ENCODE measurements at regions not wholly inside any gene's neighbourhood (a gene's known extent, or its start where the extent isn't known, plus 50 kb on each side); places are given as distances from the start of the nearest gene placed in this dataset.

GRCh38 chr5:92513067-92513466 lies 1068.0 kb downstream of the NR2F1-AS1 start:
- Histone ChIP-seq H3K27me3 (ENCODE audit: control insufficient read depth, insufficient read depth, low read length) (no peaks in the 10 kb centered on the region), H3K36me3 (ENCODE audit: control insufficient read depth, insufficient read depth, low read length) (no peaks in the 10 kb centered on the region), H3K27ac (ENCODE audit: low read length) (no peak overlapping the region), H3K9me3 (ENCODE audit: control insufficient read depth, insufficient read depth, low read depth, low read length) (peaks cover 16% of the 10 kb centered on the region; the same call in 1 of the 2 replicates), H3K4me1 (ENCODE audit: control insufficient read depth, insufficient read depth, low read length) (no peaks in the 10 kb centered on the region), H3K4me3 (ENCODE audit: low read depth in 2 of 2, low read length in 2 of 2) (no peak overlapping the region)
- CTCF ChIA-PET, result no interaction called here
- DNase-seq (ENCODE audit: low read depth, low spot score) (no peak), ATAC-seq (no peak)
- no TSS peak for BruUV-seq (replicated peaks)
- intact Hi-C loops (cut with micrococcal nuclease; ENCODE audit: unreplicated experiment), result no loop called here
- POLR2A ChIA-PET, result no interaction called here
- in situ Hi-C loops (cut with HindIII; ENCODE audit: low pct_unique_long_range_greater_than_20kb, low sequenced_read_pairs), result no loop called here
- no peak for TF ChIP-seq SIN3A (IDR thresholded peaks at IDR 0.05; ENCODE audit: borderline replicate concordance, insufficient read depth, low read depth, low read length)
- TF ChIP-seq, protein P1, sequence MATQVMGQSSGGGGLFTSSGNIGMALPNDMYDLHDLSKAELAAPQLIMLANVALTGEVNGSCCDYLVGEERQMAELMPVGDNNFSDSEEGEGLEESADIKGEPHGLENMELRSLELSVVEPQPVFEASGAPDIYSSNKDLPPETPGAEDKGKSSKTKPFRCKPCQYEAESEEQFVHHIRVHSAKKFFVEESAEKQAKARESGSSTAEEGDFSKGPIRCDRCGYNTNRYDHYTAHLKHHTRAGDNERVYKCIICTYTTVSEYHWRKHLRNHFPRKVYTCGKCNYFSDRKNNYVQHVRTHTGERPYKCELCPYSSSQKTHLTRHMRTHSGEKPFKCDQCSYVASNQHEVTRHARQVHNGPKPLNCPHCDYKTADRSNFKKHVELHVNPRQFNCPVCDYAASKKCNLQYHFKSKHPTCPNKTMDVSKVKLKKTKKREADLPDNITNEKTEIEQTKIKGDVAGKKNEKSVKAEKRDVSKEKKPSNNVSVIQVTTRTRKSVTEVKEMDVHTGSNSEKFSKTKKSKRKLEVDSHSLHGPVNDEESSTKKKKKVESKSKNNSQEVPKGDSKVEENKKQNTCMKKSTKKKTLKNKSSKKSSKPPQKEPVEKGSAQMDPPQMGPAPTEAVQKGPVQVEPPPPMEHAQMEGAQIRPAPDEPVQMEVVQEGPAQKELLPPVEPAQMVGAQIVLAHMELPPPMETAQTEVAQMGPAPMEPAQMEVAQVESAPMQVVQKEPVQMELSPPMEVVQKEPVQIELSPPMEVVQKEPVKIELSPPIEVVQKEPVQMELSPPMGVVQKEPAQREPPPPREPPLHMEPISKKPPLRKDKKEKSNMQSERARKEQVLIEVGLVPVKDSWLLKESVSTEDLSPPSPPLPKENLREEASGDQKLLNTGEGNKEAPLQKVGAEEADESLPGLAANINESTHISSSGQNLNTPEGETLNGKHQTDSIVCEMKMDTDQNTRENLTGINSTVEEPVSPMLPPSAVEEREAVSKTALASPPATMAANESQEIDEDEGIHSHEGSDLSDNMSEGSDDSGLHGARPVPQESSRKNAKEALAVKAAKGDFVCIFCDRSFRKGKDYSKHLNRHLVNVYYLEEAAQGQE (IDR thresholded peaks at IDR 0.05; ENCODE audit: insufficient read depth in 1 of 2, low read depth in 2 of 2, low read length in 1 of 2), result no peak
- no peak for TF ChIP-seq TCF7L2 (IDR thresholded peaks at IDR 0.05; ENCODE audit: low read depth, low read length)
- no peak for TF ChIP-seq POLR2AphosphoS5 (IDR thresholded peaks at IDR 0.05; ENCODE audit: low read depth, low read length)
- TF ChIP-seq, protein P2, sequence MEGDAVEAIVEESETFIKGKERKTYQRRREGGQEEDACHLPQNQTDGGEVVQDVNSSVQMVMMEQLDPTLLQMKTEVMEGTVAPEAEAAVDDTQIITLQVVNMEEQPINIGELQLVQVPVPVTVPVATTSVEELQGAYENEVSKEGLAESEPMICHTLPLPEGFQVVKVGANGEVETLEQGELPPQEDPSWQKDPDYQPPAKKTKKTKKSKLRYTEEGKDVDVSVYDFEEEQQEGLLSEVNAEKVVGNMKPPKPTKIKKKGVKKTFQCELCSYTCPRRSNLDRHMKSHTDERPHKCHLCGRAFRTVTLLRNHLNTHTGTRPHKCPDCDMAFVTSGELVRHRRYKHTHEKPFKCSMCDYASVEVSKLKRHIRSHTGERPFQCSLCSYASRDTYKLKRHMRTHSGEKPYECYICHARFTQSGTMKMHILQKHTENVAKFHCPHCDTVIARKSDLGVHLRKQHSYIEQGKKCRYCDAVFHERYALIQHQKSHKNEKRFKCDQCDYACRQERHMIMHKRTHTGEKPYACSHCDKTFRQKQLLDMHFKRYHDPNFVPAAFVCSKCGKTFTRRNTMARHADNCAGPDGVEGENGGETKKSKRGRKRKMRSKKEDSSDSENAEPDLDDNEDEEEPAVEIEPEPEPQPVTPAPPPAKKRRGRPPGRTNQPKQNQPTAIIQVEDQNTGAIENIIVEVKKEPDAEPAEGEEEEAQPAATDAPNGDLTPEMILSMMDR (IDR thresholded peaks at IDR 0.05), result no peak

DNA sequence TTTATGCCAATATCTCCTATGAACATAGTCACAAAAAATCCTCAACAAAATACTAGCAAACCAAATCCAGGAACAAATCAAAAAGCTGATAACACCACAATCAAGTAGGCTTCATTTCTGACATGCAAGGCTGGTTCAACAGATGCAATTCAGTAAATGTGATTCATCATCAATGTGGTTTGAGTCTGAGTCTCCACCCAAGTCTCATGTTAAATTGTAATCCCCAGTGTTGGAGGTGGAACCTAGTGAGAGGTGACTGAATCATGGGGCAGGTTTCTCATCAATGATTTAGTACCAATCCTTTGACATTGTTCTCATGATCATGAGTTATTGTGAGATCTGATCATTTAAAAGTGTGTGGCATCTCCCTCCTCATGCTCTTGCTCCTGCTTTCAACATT lies 1072.7 kb downstream of the NR2F1-AS1 start:
- in situ Hi-C loops (cut with HindIII; ENCODE audit: low pct_unique_long_range_greater_than_20kb, low sequenced_read_pairs), result no loop called here
- Histone ChIP-seq H3K27ac (ENCODE audit: low read length) (no peak overlapping the region), H3K36me3 (ENCODE audit: control insufficient read depth, insufficient read depth, low read length) (no peaks in the 10 kb centered on the region), H3K27me3 (ENCODE audit: control insufficient read depth, insufficient read depth, low read length) (no peaks in the 10 kb centered on the region), H3K4me3 (ENCODE audit: low read depth in 2 of 2, low read length in 2 of 2) (no peak overlapping the region), H3K9me3 (ENCODE audit: control insufficient read depth, insufficient read depth, low read depth, low read length) (peaks cover 8% of the 10 kb centered on the region; the same call in 1 of the 2 replicates), H3K4me1 (ENCODE audit: control insufficient read depth, insufficient read depth, low read length) (no peaks in the 10 kb centered on the region; the same call in 1 of the 2 replicates)
- TF ChIP-seq POLR2AphosphoS5 (IDR thresholded peaks at IDR 0.05; ENCODE audit: low read depth, low read length) (no peak), SIN3A (IDR thresholded peaks at IDR 0.05; ENCODE audit: borderline replicate concordance, insufficient read depth, low read depth, low read length) (no peak), TCF7L2 (IDR thresholded peaks at IDR 0.05; ENCODE audit: low read depth, low read length) (no peak)
- TF ChIP-seq, protein P2 (IDR thresholded peaks at IDR 0.05), result no peak
- TF ChIP-seq, protein P1 (IDR thresholded peaks at IDR 0.05; ENCODE audit: insufficient read depth in 1 of 2, low read depth in 2 of 2, low read length in 1 of 2), result no peak
- CTCF ChIA-PET, result no interaction called here
- BruUV-seq (replicated peaks), result no TSS peak
- DNase-seq (ENCODE audit: low read depth, low spot score) (no peak), ATAC-seq (no peak)
- intact Hi-C loops (cut with micrococcal nuclease; ENCODE audit: unreplicated experiment), result no loop called here
- POLR2A ChIA-PET, result no interaction called here
